ENCODE measurements at regions not wholly inside any gene's neighbourhood (a gene's known extent, or its start where the extent isn't known, plus 50 kb on each side); places are given as distances from the start of the nearest gene placed in this dataset.

GRCh38 chr7:69225259-69225943 is 372.9 kb upstream of the AUTS2 start:
- Histone ChIP-seq H3K9me3 (no peaks in the 10 kb centered on the region), H3K27me3 (peaks cover 5% of the 10 kb centered on the region), H3K27ac (no peak overlapping the region), H3K4me1 (no peaks in the 10 kb centered on the region), H3K4me3 (no peak overlapping the region), H3K36me3 (no peaks in the 10 kb centered on the region)
- peak in 1 of 2 donors; percentile 24 for DNase-seq (ENCODE audit: low spot score in 2 of 2)
- TF ChIP-seq POLR2AphosphoS5 (IDR thresholded peaks at IDR 0.05) (no peak), EP300 (IDR thresholded peaks at IDR 0.05) (no peak), POLR2A (IDR thresholded peaks at IDR 0.05) (no peak)
- TF ChIP-seq, protein P1, sequence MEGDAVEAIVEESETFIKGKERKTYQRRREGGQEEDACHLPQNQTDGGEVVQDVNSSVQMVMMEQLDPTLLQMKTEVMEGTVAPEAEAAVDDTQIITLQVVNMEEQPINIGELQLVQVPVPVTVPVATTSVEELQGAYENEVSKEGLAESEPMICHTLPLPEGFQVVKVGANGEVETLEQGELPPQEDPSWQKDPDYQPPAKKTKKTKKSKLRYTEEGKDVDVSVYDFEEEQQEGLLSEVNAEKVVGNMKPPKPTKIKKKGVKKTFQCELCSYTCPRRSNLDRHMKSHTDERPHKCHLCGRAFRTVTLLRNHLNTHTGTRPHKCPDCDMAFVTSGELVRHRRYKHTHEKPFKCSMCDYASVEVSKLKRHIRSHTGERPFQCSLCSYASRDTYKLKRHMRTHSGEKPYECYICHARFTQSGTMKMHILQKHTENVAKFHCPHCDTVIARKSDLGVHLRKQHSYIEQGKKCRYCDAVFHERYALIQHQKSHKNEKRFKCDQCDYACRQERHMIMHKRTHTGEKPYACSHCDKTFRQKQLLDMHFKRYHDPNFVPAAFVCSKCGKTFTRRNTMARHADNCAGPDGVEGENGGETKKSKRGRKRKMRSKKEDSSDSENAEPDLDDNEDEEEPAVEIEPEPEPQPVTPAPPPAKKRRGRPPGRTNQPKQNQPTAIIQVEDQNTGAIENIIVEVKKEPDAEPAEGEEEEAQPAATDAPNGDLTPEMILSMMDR (IDR thresholded peaks at IDR 0.05), result no peak
- 92% methylated on average over 6 of the region's 6 CpGs for WGBS

- DNase-seq (ENCODE audit: low spot score in 2 of 2), result peak in 1 of 2 donors; percentile 12
- no peaks in the 10 kb centered on the region for H3K36me3 ChIP-seq
- no peaks in the 10 kb centered on the region for H3K4me1 ChIP-seq
- 87% methylated on average over 5 of the region's 5 CpGs for WGBS
- no peak overlapping the region for H3K4me3 ChIP-seq
- no peak overlapping the region for H3K27ac ChIP-seq
- TF ChIP-seq, protein P1 (IDR thresholded peaks at IDR 0.05), result no peak
- TF ChIP-seq POLR2AphosphoS5 (IDR thresholded peaks at IDR 0.05) (no peak), POLR2A (IDR thresholded peaks at IDR 0.05) (no peak), EP300 (IDR thresholded peaks at IDR 0.05) (no peak)
- H3K9me3 ChIP-seq, result no peaks in the 10 kb centered on the region
- H3K27me3 ChIP-seq, result peaks cover 13% of the 10 kb centered on the region
These were observed 370.0 kb upstream of the AUTS2 start for GRCh38 chr7:69228212-69228811.

GRCh38 chr7:69232445-69233376 is 365.6 kb upstream of the AUTS2 start:
- Histone ChIP-seq H3K27me3 (peaks cover 13% of the 10 kb centered on the region), H3K9me3 (no peaks in the 10 kb centered on the region), H3K36me3 (no peaks in the 10 kb centered on the region), H3K4me3 (no peak overlapping the region), H3K4me1 (no peaks in the 10 kb centered on the region), H3K27ac (no peak overlapping the region)
- WGBS, result 43% methylated on average over 21 of the region's 21 CpGs
- peak in 1 of 2 donors; percentile 43 for DNase-seq (ENCODE audit: low spot score in 2 of 2)
- TF ChIP-seq, protein P1 (IDR thresholded peaks at IDR 0.05), result no peak
- TF ChIP-seq EP300 (IDR thresholded peaks at IDR 0.05) (no peak), POLR2AphosphoS5 (IDR thresholded peaks at IDR 0.05) (no peak), POLR2A (IDR thresholded peaks at IDR 0.05) (no peak)

DNA sequence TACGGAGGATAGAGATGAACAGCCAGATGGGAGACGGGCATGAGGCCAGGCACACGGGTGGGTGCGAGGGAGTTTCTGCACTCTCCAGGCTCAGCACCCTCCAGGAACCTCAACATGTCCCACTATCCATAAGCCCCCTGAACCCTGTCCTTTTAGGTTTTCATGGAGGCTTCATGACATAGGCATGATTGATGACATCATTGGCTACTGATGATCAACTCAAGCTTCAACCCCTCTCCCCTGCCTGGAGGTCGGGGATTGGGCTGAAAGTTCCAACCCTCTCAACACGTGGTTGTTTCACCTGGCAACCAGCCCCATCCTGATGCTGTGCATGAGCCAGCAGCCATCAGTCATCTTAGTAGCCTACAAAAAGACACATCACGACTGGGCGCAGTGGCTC is 360.7 kb upstream of the AUTS2 start:
- Histone ChIP-seq H3K27ac (no peak overlapping the region), H3K36me3 (no peaks in the 10 kb centered on the region), H3K27me3 (peaks cover 6% of the 10 kb centered on the region), H3K4me3 (no peak overlapping the region), H3K9me3 (no peaks in the 10 kb centered on the region), H3K4me1 (no peaks in the 10 kb centered on the region)
- no peak for TF ChIP-seq POLR2A (IDR thresholded peaks at IDR 0.05)
- no peak for TF ChIP-seq EP300 (IDR thresholded peaks at IDR 0.05)
- no peak for TF ChIP-seq POLR2AphosphoS5 (IDR thresholded peaks at IDR 0.05)
- TF ChIP-seq, protein P1 (IDR thresholded peaks at IDR 0.05), result no peak
- no peak for DNase-seq (ENCODE audit: low spot score in 2 of 2)
- WGBS, result 55% methylated on average over 8 of the region's 8 CpGs

DNA sequence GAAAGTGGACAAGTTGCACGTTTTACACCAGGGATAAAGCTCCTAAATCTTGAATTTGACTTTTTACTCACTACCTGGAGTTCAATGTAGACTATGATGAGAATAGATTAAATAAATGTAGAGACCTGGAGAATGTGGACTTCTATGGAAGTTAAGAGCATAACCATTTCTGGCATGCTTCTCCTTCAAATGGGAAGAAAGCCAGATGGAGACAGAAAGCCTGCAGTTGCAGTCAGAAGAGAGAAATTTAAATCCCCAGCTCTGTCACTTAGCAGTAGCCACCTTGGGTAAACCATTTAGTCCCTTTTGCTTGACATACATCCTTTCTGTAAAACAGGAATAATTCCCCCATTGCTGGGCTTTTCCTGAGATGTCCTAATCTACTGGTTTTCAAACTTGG is 355.3 kb upstream of the AUTS2 start:
- Histone ChIP-seq H3K27me3 (peaks cover 10% of the 10 kb centered on the region), H3K36me3 (no peaks in the 10 kb centered on the region), H3K9me3 (no peaks in the 10 kb centered on the region), H3K4me1 (no peaks in the 10 kb centered on the region), H3K4me3 (no peak overlapping the region), H3K27ac (no peak overlapping the region)
- TF ChIP-seq, protein P1 (IDR thresholded peaks at IDR 0.05), result no peak
- TF ChIP-seq POLR2AphosphoS5 (IDR thresholded peaks at IDR 0.05), result no peak
- no peak for DNase-seq (ENCODE audit: low spot score in 2 of 2)
- WGBS, result 75% methylated on average over 1 of the region's 1 CpG
